ENCODE measurements at regions not wholly inside any gene's neighbourhood (a gene's known extent, or its start where the extent isn't known, plus 50 kb on each side); places are given as distances from the start of the nearest gene placed in this dataset.

GRCh38 chr1:199269241-199269640, 630.4 kb downstream of the PTPRC start:
- no peak for DNase-seq (ENCODE audit: low read depth in 2 of 3, low spot score in 2 of 3)

GRCh38 chr1:199272139-199272544, 633.3 kb downstream of the PTPRC start:
- DNase-seq (ENCODE audit: low read depth in 2 of 3, low spot score in 2 of 3), result no peak

- DNase-seq (ENCODE audit: low read depth in 2 of 3, low spot score in 2 of 3), result no peak
Measured at GRCh38 chr1:199272628-199273086, 633.8 kb downstream of the PTPRC start.

- no peak for DNase-seq (ENCODE audit: low read depth in 2 of 3, low spot score in 2 of 3)
Measured at GRCh38 chr1:199273837-199274379, 635.1 kb downstream of the PTPRC start.

GRCh38 chr1:199279067-199279466, 640.2 kb downstream of the PTPRC start:
- DNase-seq (ENCODE audit: low read depth in 2 of 3, low spot score in 2 of 3), result no peak

- no peak for DNase-seq (ENCODE audit: low read depth in 2 of 3, low spot score in 2 of 3)
Measured at GRCh38 chr1:199279872-199280645, 641.2 kb downstream of the PTPRC start.

GRCh38 chr1:199282751-199283305, 644.0 kb downstream of the PTPRC start:
- no peak for DNase-seq (ENCODE audit: low read depth in 2 of 3, low spot score in 2 of 3)

GRCh38 chr1:199283794-199284193, 645.0 kb downstream of the PTPRC start:
- DNase-seq (ENCODE audit: low read depth in 2 of 3, low spot score in 2 of 3), result no peak

GRCh38 chr1:199287206-199287605, 648.4 kb downstream of the PTPRC start:
- DNase-seq (ENCODE audit: low read depth in 2 of 3, low spot score in 2 of 3), result no peak

GRCh38 chr1:199287647-199288046, 648.8 kb downstream of the PTPRC start:
- no peak for DNase-seq (ENCODE audit: low read depth in 2 of 3, low spot score in 2 of 3)

GRCh38 chr1:199290186-199290585, 651.3 kb downstream of the PTPRC start:
- no peak for DNase-seq (ENCODE audit: low read depth in 2 of 3, low spot score in 2 of 3)

GRCh38 chr1:199291022-199291740, 652.3 kb downstream of the PTPRC start:
- no peak for DNase-seq (ENCODE audit: low read depth in 2 of 3, low spot score in 2 of 3)

GRCh38 chr1:199292896-199293295, 654.1 kb downstream of the PTPRC start:
- no peak for DNase-seq (ENCODE audit: low read depth in 2 of 3, low spot score in 2 of 3)

- DNase-seq (ENCODE audit: low read depth in 2 of 3, low spot score in 2 of 3), result no peak
Measured at GRCh38 chr1:199295107-199295506, 656.3 kb downstream of the PTPRC start.

GRCh38 chr1:199297174-199297573, 658.3 kb downstream of the PTPRC start:
- no peak for DNase-seq (ENCODE audit: low read depth in 2 of 3, low spot score in 2 of 3)

- DNase-seq (ENCODE audit: low read depth in 2 of 3, low spot score in 2 of 3), result no peak
Measured at GRCh38 chr1:199297887-199298286, 659.0 kb downstream of the PTPRC start.

- DNase-seq (ENCODE audit: low read depth in 2 of 3, low spot score in 2 of 3), result no peak
Measured at GRCh38 chr1:199298825-199299224, 660.0 kb downstream of the PTPRC start.

GRCh38 chr1:199301472-199302217, 662.8 kb downstream of the PTPRC start:
- DNase-seq (ENCODE audit: low read depth in 2 of 3, low spot score in 2 of 3), result no peak

- no peak for DNase-seq (ENCODE audit: low read depth in 2 of 3, low spot score in 2 of 3)
Measured at GRCh38 chr1:199302554-199302953, 663.7 kb downstream of the PTPRC start.

- no peak for DNase-seq (ENCODE audit: low read depth in 2 of 3, low spot score in 2 of 3)
Measured at GRCh38 chr1:199303035-199303434, 664.2 kb downstream of the PTPRC start.

GRCh38 chr1:199305053-199305452, 666.2 kb downstream of the PTPRC start:
- no peak for DNase-seq (ENCODE audit: low read depth in 2 of 3, low spot score in 2 of 3)

All from activated CD8-positive, alpha-beta memory T cell treated with anti-CD3 and anti-CD28 coated beads for 48 hours (primary cell).